Kidney (tissue), 13 donors: ENCODE measurements at regions not wholly inside any gene's neighbourhood (a gene's known extent, or its start where the extent isn't known, plus 50 kb on each side); places are given as distances from the start of the nearest gene placed in this dataset.

Source experiments
- DNase-seq, 5 donors: peaks; one replicate each; pipeline ENCODE4 v3.0.0-alpha.2; 2013 to 2020
- FAIRE-seq: peaks from 2 replicates; lab custom pipeline; 2012; peaks lifted over from hg19 to GRCh38; lab: Jason Lieb, UNC
- H3K27ac ChIP-seq, 2 donors: one replicate each; pipeline ENCODE4 v1.7.0; 2013; ENCODE audit warnings: low read depth in 2 of 2, low read length in 2 of 2, inconsistent platforms in 1 of 2
- H3K27me3 ChIP-seq: one replicate; pipeline ENCODE4 v1.7.1; 2013; ENCODE audit warnings: low read length, inconsistent platforms; ENCODE audit not compliant: control insufficient read depth, insufficient read depth
- H3K36me3 ChIP-seq, 3 donors: one replicate each; pipeline versions ENCODE4 v1.7.0 to v1.7.1; 2013; ENCODE audit warnings: low read length in 3 of 3, control low read depth in 1 of 3, inconsistent platforms in 1 of 3; ENCODE audit not compliant: insufficient read depth in 3 of 3, control insufficient read depth in 2 of 3
- H3K4me1 ChIP-seq, 3 donors: one replicate each; pipeline versions ENCODE4 v1.7.0 to v1.7.1; 2013; ENCODE audit warnings: low read length in 3 of 3, inconsistent platforms in 1 of 3, low read depth in 1 of 3; ENCODE audit not compliant: control insufficient read depth in 2 of 3, insufficient read depth in 2 of 3
- H3K4me3 ChIP-seq, 3 donors: one replicate each; pipeline versions ENCODE4 v1.7.0 to v1.8.1; 2013; ENCODE audit warnings: low read length in 3 of 3, control low read depth in 1 of 3, inconsistent platforms in 1 of 3
- H3K9ac ChIP-seq, 3 donors: one replicate each; pipeline versions ENCODE4 v1.7.0 to v1.7.1; 2013; ENCODE audit warnings: low read length in 3 of 3, control low read depth in 1 of 3, inconsistent platforms in 1 of 3
- H3K9me3 ChIP-seq, 3 donors: one replicate each; pipeline versions ENCODE4 v1.7.0 to v1.7.1; 2013; ENCODE audit warnings: low read length in 3 of 3, control low read depth in 1 of 3, inconsistent platforms in 1 of 3; ENCODE audit not compliant: control insufficient read depth in 2 of 3, insufficient read depth in 1 of 3
- intact Hi-C: fragments of 100-400 bp; cut with DNase I; formaldehyde crosslinking; loops from one replicate; pipeline ENCODE4 v1.11.1; 2022
- TF ChIP-seq, protein P1 (sequence below): IDR thresholded peaks from 3 replicates; pipeline ENCODE4 v1.5.1; 2012; ENCODE audit warnings: mild to moderate bottlenecking, moderate library complexity, borderline replicate concordance; ENCODE audit not compliant: insufficient read depth; ENCODE audit errors: extremely low read depth
- donor health status: control.
- donor health status: control.
- donor health status: control.
- donor health status: control.
- donor health status: control.
- donor health status: DM: yes; HTN: yes; CAD: no.
- donor health status: Normal renal cell carcinoma (clear cell type).

DNA sequence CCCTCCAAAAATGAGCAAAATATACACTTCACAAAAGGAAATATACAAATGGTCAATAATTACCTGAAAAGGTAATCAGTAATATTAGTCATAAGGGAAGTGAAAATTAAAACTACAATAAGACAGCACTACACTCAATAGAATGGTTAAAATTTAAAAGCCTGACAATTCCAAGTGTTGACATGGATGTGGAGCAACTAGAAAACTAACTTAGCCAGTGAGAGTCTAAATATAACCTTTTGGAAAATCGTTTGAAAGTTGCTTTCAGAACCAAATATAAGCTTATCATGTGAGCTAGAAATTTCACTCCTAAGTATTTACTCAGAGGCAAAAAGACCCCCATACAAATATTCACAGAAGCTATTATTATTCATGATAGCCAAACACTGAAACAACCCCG, 105.1 kb upstream of the MVB12B start:
- FAIRE-seq (no peak), DNase-seq (no peak)
- Histone ChIP-seq H3K4me1 (no peaks in the 10 kb centered on the region), H3K27ac (no peak overlapping the region), H3K9ac (no peak overlapping the region), H3K36me3 (no peaks in the 10 kb centered on the region), H3K9me3 (peaks cover 0 to 6% (median 3%) of the 10 kb centered on the region in 3 donors), H3K4me3 (no peak overlapping the region), H3K27me3 (peaks cover 6% of the 10 kb centered on the region)
- TF ChIP-seq, protein P1, sequence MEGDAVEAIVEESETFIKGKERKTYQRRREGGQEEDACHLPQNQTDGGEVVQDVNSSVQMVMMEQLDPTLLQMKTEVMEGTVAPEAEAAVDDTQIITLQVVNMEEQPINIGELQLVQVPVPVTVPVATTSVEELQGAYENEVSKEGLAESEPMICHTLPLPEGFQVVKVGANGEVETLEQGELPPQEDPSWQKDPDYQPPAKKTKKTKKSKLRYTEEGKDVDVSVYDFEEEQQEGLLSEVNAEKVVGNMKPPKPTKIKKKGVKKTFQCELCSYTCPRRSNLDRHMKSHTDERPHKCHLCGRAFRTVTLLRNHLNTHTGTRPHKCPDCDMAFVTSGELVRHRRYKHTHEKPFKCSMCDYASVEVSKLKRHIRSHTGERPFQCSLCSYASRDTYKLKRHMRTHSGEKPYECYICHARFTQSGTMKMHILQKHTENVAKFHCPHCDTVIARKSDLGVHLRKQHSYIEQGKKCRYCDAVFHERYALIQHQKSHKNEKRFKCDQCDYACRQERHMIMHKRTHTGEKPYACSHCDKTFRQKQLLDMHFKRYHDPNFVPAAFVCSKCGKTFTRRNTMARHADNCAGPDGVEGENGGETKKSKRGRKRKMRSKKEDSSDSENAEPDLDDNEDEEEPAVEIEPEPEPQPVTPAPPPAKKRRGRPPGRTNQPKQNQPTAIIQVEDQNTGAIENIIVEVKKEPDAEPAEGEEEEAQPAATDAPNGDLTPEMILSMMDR: no peak
- intact Hi-C loops: loop anchor here (10.0 kb wide), 1 partner anchor 817 kb away; no protein-coding TSS in a partner anchor

DNA sequence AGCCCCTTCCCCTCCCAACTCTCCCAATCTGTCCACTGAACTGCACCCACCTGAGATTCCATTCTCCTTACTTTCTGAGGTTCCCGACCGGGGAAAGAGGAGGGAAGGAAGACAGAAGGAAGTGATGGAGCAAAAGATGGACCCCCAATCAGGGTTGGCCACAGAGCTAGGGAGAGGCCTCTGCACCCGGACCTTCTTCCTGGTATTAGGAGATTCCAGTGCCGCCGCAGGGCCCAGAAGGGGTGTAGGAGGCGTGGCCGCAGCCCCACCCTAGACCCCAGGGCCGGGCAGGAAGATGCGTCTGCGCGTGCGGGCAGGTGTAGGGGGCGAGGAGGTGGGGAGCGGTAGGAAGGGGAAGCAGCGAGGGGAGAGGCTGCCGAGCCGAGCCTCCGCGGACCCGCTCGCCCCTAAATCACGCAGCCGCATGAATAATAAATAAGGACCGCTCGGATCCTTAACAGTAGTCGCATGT, 104.2 kb upstream of the MVB12B start:
- Histone ChIP-seq H3K36me3 (no peaks in the 10 kb centered on the region), H3K4me3 (no peak overlapping the region), H3K27ac (no peak overlapping the region), H3K9me3 (peaks cover 0 to 6% (median 3%) of the 10 kb centered on the region in 3 donors), H3K9ac (no peak overlapping the region), H3K4me1 (no peaks in the 10 kb centered on the region), H3K27me3 (peaks cover 6% of the 10 kb centered on the region)
- no peak for FAIRE-seq
- peak in 2 of 5 donors; percentile 7 to 25 for DNase-seq
- TF ChIP-seq, protein P1: no peak
- intact Hi-C loops: loop anchor here (10.0 kb wide), 1 partner anchor 818 kb away; no protein-coding TSS in a partner anchor

DNA sequence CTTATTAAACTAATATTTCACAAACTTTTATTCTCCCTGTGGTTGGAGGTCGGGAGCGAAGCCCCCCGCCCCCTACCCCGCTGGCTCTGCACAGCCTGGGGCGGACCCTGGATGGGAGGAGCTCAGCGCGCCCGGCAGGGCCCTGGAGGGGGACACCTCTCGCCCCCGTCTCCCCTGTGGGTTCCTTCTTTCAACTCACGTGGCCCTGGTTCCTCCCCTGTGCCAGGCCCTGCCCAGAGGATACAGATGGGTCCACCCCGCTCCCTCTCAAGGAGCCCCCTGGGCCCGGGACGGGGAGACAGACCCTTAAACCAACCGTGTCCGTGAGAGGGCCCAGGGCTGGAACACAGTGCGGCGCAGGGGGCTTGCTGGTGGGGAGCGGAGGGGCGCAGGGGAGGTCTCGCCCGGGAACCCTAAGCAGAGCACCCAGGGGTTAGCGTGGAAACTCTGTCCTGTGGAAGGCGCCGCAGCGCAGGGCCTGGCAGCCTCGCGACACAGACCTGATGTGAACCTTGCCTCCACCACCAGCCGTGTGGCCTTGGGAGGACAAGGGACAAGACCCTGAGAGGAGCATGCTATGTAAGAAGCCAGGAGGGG, 103.7 kb upstream of the MVB12B start:
- Histone ChIP-seq H3K36me3 (no peaks in the 10 kb centered on the region), H3K4me1 (no peaks in the 10 kb centered on the region), H3K9me3 (peaks cover 0 to 6% (median 3%) of the 10 kb centered on the region in 3 donors), H3K4me3 (no peak overlapping the region), H3K27ac (no peak overlapping the region), H3K27me3 (peaks cover 6% of the 10 kb centered on the region), H3K9ac (no peak overlapping the region)
- TF ChIP-seq, protein P1: no peak
- intact Hi-C loops: loop anchor here (10.0 kb wide), 1 partner anchor 818 kb away; no protein-coding TSS in a partner anchor
- FAIRE-seq (no peak), DNase-seq (no peak)
